ENCODE measurements at regions not wholly inside any gene's neighbourhood (a gene's known extent, or its start where the extent isn't known, plus 50 kb on each side); places are given as distances from the start of the nearest gene placed in this dataset.
A peak's percentile ranks its signal among the peaks of the same experiment; 100 is the strongest.

DNA sequence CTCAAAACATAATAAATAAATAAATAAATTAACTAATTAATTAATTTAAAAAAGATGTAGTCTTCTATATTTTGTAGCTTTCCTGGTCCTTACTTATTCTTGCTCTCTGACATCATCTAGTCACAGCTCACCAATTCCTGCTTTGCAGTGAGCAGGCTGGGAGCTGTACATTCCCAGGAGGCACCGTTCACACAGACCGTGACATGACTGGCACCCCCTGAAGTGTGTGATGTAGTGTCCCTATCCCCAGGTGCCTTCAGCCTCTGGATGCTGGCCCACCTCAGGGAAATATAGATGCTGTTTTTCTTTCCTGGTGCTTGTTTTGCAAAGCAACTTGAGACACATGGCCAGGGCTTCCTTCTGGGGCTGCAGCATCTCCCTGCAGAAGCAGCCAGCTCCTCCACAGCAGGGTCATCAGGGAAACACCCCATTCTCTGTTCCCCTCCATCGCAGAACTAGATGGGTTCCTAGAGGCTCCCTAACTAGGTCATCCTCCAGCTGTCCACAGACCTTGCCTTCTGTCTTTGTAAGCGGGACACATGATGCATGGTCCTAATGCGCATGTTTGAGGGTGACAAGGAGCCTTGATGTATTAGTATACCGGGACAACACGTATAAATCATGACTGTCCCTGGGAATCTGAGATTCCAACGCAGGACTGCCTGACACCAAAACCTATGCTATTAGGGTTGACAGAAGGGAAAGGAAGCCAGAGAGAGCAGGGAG is 76.4 kb downstream of the RHOB start:
- DNase-seq (ENCODE audit: low spot score): no peak

DNA sequence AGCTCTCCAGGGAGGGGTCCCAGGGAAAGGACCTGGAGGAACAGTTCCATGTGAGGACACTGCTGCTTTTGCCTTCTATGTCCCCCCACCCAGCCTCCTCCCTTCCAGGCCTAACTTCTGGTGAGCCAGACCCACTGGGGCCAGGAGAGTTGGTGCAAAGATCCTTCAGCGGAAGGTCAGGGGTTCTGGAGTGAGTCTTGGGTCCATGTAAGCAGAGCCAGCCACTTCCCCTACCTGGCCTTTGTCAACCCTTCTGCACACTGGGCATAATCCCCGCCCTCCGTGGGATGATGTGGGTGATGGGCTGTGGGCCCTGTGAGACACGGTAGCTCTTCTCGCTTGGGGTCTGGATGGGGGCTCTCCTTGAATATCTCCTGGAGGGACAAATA is 76.9 kb downstream of the RHOB start:
- DNase-seq (ENCODE audit: low spot score): no peak

DNA sequence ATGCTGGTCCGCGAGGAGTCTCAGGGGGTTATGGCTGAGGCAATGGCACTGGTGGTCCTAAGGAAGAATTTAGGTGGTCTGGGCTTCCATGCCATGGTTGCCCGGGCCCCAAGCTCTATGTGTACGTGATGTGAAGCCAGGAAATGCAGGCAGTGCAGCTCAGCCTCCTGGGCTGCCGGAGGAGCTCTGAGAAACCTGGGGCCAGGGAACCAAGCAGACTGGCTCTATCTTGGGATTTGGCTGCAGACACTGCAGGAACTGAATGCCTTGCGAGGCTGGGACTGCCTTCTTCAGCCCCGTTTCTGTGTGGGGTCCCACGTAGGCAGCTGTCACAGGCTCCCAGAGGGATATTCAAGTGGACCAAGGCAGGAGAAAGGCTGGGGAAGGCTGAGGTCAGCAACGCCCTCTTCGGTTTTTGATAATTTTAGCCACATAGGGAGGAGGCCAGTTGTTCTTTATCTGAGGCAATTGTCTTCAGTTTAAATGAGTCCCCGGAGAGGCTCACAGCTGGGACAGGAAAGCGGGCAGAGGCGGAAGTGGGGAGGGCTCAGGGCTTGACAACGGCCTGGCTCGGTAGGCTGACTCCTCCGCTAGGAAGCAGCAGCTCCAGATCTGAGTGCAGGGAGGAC is 77.7 kb downstream of the RHOB start:
- no peak for DNase-seq (ENCODE audit: low spot score)

DNA sequence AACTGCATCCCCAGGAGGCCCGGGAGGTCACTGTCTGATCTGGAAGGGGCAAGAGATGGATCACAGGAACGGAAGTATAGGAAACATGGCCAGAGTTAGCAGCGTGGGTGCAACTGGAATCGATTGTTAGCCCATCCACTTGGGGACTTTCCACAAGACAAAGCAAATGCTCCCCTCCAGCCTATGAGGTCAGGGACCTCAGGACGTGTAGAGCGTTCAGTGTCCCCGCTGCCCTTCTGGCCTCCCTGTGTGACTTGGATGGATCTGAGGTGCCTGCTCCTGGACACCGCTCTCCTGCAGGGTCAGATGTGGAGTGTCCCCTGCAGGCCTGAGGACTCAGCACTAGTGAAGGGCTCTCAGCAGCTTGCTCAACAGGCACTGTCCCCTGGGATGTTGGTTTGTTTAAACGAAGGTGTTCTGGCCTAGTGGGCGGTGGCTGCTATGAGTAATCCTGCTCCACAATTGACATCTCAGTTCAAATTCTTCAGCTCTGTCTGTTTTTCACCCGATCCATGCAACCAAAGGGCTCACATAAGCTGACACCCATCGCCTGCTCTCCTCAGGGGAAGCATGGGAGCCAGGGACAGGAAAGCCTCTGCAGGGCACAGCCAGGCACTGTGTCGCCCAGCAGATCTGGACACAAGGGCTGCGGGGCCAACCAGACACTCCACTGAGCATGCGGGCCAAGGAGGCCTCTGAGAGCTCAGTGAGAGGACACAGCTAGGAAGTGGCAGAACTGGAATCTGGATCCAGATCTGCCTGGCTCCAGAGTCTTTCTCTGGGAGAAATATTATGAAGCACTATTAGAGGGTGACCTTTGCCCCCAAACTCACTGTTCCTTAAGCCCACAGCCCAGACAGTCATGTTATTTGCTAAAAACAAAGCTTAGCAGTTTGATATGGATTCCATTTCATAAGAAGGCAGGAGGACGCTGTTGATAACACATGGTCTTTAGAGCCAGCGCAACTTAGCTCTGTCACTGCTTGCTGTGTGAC is 78.5 kb downstream of the RHOB start:
- no peak for DNase-seq (ENCODE audit: low spot score)

DNA sequence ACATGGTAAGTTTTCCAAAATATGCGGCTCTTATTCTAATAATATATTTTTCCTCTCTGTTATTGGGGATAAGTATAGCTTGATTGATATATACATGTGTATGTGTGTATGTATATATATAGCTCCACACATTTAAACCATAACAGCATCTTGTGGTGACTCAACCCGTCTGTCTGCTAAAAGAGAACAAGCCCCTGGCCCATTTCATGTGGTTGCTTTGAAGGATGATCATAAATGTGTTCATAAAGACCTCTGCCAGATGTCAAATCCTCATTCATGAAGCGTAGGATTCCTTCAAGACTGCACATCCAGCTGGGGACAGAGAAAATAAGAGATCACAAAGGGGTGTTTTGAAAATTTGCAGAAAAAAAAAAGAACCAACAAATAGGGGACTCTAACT is 79.3 kb downstream of the RHOB start:
- DNase-seq (ENCODE audit: low spot score): no peak

DNA sequence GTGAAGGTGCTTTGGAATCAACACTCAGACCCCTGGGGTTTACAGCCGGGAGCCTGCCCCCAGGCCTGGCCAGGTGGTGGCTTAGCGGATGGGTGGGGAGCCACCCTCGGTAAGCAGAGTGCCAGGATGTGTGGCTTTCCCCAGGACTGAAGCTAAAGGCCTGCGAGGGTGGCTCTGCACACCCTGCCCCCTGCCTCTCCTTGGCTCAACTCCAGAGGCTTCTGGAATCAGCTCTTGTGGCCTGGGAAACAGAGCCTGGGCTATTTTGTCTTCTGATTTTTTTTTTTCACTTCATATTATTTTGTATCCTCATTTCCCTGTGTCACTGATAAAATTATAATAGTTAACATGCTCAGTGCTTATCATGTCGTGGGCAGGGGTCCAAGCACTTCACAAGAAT is 79.8 kb downstream of the RHOB start:
- DNase-seq (ENCODE audit: low spot score): no peak

DNA sequence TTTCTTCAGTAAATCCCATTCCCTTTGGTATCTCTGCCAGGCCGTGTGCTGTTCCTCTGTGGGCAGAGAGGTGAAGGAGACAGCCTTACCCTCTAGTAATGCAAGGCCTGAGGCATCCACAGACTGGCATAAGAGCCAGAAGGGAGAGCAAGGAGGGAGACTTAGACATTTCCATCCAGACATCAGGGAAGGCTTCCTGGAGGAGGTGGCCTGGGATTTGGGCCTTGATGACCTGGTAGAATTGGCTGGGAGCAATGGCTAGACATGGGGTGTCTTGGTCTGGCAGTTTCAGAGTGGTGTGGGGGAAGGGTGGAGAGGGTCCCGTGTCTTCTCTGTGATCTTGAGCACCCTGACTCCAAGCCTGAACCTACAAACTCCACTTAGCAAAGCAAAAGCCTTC is 81.8 kb downstream of the RHOB start:
- DNase-seq (ENCODE audit: low spot score): no peak

DNA sequence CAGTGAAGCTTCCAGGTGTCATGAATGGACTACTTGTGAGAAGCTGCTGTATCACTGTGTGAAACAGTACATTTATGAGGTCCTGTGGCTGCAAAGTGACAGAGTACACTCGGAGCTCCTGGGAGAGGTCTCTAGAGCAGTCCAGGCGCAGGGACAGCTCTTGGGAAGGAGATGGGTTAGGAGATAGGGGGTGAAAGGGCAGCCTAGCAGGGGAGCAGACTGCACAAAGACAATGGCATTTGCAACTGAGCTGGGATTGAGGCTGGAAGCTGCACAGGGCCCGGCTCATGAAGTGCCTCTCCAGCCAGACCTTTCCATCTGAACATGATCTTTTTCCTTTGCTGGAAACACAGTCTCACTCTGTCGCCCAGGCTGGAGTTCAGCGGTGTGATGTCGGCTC is 83.6 kb downstream of the RHOB start:
- no peak for DNase-seq (ENCODE audit: low spot score)

DNA sequence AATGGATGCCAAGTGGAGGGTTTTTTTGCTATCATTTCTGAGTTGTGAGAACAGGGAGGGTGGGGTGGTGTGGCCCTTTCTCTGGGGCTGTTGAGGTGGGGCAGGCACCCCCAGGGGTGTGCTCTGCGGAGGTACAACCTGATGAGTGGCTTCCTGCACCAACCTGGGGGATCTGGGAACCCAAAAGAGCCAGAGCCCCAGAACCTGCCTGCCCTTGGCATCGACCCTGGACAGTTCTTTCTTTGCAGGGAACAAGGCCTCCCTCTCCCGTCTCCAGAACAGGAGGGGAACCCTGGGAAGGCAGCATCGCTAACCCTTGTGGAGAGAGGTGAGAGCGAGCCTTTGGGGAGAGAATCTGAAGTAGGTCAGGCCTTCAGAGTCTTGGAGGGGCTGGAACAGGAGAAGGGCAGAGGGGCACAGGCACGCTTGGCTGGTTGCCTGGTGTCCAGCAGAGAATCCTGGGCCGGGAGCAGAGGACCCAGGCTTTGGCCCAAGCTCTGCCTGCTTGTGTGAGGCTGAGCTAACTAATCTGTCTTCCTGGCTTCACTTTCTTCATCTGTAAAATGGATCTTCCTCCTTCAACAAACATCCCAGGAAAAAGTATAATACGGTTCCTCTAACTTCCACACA is 84.9 kb downstream of the RHOB start:
- DNase-seq (ENCODE audit: low spot score): no peak

DNA sequence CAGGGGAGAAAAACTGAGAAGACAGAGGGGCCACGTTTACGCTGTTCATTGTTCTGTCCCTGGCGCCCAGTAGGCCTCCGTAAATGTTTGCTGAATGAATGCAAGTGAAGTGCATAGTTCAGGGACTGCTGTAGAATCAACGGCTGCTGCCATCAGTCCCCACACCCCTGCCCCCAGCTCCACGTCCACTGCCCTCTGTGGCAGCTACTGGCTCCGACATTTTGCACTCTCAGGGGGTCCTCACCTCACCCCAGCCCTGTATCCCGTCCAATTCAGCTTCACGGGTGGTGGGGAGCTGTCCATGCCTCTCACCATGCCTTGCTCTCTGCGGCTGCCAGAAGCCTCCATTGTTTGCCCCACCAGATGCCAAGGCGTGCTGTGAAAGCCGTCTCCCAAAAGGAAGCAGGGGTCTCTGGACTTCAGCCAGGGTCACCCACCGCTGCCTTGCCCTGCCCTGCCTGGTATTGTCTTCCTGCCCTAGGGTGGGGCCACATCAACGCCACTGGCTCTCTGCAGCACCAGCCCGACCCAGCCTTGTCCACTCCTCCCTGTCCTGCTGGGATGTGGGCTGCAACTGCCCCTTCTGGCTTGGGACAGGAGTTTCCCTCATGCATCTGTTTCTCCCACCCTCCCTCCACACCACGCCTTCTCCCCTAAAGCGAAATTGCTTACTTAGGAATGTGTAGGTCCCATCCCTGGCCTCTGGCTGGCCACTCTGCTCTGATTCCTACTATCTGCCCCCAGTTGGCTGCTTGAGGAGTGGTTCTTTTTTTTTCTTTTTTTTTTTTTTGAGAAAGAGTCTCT is 86.0 kb downstream of the RHOB start:
- no peak for DNase-seq (ENCODE audit: low spot score)

DNA sequence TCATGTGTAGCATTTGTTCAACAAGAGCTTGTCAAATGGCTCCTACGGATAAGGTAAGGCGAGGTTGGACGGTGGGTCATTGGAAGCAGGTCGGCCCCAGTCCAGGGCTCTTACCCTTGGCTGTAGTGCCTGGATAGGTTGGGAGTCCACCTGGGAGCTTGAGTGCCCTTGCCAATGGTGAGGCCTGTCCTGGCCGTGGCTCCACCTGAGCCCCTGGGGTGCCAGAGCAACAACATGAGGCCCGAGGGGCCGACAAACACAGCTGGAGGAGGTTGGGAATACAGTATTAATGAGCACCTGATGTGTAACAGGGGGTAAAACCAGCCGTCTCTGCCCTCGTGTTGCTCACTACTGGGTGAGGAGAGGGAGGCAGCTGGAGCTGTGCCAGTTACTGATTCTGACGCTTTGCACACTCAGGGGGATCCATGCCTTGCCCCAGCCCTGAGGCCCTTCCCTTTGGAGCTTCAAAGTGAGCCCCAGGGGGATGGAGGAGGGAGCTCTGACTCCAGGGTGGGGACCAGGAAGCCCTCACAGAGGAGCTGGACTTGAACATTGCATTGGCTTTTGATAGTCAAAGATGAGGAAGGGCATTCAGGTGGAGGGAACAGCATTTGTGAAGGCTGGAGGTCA is 87.2 kb downstream of the RHOB start:
- DNase-seq (ENCODE audit: low spot score): no peak

DNA sequence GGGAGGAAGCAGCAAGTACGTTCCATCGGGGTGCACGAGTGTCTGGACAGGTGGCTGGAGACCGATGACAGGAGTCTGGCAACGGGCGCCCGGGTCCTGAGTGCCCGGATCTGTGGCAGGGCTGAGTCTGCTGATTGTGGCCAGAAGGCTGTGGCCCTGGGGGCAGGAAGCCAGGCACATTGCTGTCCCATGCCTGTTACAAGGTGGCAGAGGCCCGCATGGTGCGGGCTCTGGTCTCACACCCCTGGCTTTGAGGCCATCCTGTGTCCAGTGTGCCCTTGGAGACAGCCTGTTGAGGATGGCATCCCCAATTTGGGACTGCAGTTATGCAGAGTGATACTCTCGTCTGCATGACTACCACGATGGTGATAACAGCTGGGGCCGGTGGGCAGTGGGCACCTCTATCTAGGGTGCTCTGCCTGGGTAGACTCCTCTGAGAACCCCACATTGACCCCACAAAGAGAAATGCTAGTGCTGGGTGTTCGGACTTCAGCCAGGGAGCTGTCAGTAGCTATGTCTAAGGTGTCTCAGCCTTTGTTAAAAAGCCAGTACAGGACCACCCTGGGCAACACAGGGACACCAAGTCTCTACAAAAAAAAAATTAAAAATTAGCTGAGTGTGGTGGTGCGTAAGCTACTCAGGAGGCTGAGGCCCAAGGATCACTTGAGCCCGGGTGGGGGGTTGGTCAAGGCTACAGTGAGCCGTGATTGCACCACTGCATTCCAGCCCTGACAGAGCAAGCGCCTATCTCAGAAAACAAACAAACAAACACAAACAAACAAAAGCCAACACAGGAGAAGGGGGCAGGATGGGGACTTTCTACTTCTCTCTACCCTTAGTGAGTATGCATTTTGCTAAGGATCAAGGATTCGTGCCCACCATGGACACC is 88.3 kb downstream of the RHOB start:
- DNase-seq (ENCODE audit: low spot score): no peak

DNA sequence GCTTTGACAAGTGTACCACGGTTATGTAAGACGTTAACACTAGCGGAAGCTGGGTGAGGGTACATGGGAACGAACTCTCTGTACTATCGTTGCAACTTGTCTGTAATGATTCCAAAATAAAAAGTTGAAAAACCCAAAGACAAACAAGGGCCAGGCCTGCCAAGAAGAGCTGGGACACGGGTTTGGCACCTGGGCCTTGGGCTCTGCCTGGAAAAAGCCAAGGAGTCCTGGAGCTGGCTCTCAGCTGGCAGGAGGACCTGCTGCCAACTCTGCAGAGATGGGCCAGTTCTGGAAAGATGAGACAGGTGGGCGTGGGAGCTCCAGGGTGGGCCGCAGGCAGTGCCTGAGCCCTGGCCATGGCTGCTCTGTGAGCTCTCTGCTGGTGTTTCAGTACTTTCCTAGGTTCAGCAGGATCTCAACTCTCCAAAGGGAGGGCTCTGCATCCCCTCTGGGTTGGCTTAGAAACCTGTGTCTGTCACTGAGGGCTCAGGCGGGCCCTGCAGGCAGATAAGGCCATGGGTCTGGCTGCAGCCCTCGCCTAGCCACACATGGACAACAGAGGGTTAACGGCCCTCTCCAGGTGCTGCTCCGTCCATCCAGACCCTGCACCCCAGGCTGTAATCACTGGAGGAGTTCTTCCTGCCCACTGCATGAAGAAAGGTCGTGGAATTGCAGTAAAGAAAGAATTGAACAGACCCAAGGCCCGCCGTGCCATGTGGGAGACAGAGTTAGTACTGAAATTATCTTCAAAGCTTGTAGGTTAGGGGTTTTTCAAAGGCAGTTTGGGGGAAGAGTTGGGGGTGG is 89.9 kb downstream of the RHOB start:
- DNase-seq (ENCODE audit: low spot score): peak; percentile 21

DNA sequence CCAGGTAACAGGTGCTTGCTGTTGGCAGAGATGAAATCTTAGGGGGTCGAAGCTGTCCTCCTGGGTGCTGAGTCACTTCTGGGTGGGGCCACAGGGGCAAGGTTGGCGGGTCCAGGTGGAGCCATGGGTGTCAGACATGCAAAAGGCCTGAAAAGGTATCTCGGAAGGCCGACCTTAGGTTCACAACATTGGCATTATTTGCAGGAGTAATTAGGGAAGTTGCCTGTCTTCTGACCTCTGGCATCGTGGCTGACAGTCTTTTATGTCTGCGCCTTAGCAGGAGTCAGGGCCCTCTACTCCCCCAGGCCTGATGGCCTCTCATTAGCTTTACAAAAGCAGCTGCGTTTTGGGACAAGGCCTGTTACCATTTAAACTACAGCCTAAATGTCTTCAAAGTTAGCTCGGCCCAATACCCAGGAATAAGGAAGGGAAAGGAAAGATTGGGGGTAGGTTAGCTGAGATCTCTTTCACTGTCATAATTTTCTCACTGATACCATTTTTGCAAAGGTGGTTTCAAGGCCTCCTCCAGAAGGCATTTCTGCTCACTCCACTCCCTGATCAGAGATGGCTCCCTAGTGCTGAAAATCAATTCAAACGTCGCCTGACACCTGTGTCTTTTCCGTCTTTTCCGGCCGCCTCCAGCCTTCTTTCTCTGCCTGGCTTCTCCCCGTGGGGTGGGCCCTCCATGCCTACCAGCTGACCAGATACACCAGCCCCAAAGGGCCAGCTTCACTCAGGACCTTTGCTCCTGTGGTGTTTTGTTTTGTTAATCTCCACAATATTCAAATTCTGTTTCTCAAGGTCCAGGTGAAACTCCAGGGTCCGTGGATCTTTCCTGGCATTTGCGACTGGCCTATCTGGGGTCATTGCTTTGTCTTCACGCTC is 90.8 kb downstream of the RHOB start:
- no peak for DNase-seq (ENCODE audit: low spot score)

DNA sequence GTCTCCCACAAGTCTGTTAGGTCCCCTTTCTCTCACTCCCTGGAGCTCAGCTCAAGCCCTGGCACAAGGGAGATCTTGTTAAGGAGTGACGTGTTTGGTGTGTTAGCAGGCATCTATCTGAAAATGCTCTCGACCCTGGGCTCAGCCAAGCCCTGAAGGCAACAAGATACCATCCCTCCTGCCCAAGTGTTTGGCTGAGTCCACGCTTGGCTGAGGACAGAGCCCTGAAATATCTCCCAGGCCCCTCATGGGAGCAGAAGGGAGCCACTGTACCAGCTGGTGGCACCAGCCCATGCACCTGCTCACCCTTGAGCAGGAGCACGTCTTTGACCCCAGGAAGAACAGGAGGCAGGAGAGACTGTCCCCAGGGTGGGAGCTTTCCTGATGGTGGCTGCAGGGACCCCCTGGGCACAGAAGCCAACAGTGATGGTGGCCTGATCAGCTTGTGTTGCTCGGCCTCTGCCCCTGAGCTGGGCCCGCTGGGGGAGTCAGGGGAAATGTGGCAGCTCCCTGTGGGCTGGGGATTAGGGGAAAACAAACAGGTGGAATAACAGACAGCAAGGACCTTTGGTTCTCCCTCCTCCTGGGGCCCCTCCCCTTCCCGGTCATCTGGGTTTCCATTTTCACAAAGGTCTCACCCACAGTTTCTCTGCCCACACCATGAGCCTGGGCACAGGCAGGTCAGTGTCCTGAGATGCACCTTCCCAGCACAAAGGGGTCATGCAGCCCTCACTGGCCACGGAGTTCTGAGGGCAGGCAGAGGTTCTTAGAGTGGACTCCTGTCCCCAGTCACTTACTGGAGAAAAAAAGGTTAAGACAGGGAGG is 91.6 kb downstream of the RHOB start:
- no peak for DNase-seq (ENCODE audit: low spot score)

DNA sequence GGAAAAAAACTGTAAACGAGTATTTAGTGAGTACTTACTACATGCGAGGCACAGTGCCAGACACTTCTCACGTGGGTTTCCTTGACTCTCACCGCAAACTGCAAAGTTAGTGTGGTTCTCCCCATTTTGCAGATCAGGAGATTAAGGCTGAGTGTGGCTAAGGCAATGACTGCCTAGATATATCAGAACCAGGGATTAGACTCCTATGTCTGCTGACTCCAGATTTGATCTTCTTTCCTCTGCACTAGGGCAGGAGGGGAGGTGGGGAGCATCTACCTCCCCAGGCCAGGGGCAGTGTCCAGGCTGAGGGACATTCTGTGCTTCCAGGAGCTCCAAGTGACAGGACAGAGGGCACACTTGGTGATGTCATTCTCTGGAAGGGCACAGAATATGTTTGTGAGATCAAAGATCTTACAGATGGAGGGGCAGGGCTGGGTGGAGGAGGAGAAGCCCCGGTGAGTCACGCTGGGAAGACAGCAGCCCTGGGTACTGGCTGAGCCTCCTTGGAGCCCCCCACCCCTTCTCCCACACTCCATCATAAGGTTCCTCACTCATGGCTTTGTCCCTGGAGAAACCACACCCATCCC is 92.4 kb downstream of the RHOB start:
- DNase-seq (ENCODE audit: low spot score): no peak
